Non-pigmented ciliary epithelial cell (primary cell): ENCODE measurements at regions not wholly inside any gene's neighbourhood (a gene's known extent, or its start where the extent isn't known, plus 50 kb on each side); places are given as distances from the start of the nearest gene placed in this dataset.

ENCODE experiments used
- DNase-seq: peaks from one replicate; pipeline ENCODE4 v3.0.0-alpha.2; 2010; ENCODE audit warnings: low read depth

GRCh38 chr10:118537623-118538022 is 57.8 kb downstream of the PRLHR start:
- DNase-seq: no peak

GRCh38 chr10:118534136-118534535 is 61.3 kb downstream of the PRLHR start:
- no peak for DNase-seq

GRCh38 chr10:118531105-118531852 is 64.2 kb downstream of the PRLHR start:
- DNase-seq: no peak

- no peak for DNase-seq
Observed at GRCh38 chr10:118528426-118528825, 67.0 kb downstream of the PRLHR start.

- DNase-seq: no peak
Observed at GRCh38 chr10:118523775-118524174, 71.7 kb downstream of the PRLHR start.

- DNase-seq: peak; percentile 2
Observed at GRCh38 chr10:118522791-118523498, 72.5 kb downstream of the PRLHR start.

GRCh38 chr10:118521415-118522117 is 73.9 kb downstream of the PRLHR start:
- no peak for DNase-seq

- DNase-seq: no peak
Observed at GRCh38 chr10:118520116-118520742, 75.2 kb downstream of the PRLHR start.

- no peak for DNase-seq
Observed at GRCh38 chr10:118518095-118518494, 77.4 kb downstream of the PRLHR start.

GRCh38 chr10:118516716-118517115 is 78.7 kb downstream of the PRLHR start:
- no peak for DNase-seq

GRCh38 chr10:118513174-118513573 is 82.3 kb downstream of the PRLHR start:
- DNase-seq: no peak

- no peak for DNase-seq
Observed at GRCh38 chr10:118511711-118512110, 83.7 kb downstream of the PRLHR start.

- DNase-seq: no peak
Observed at GRCh38 chr10:118508863-118509262, 86.6 kb downstream of the PRLHR start.

- DNase-seq: no peak
Observed at GRCh38 chr10:118508355-118508754, 87.1 kb downstream of the PRLHR start.

- no peak for DNase-seq
Observed at GRCh38 chr10:118506671-118507590, 88.5 kb downstream of the PRLHR start.

- no peak for DNase-seq
Observed at GRCh38 chr10:118505363-118505762, 90.1 kb downstream of the PRLHR start.

- peak; percentile 13 for DNase-seq
Observed at GRCh38 chr10:118504467-118505205, 90.8 kb downstream of the PRLHR start.

- no peak for DNase-seq
Observed at GRCh38 chr10:118504044-118504443, 91.4 kb downstream of the PRLHR start.

GRCh38 chr10:118503192-118503591 is 92.3 kb downstream of the PRLHR start:
- DNase-seq: no peak

- peak; percentile 6 for DNase-seq
Observed at GRCh38 chr10:118501637-118502440, 93.6 kb downstream of the PRLHR start.
